GM23248 (cell line): ENCODE measurements at regions not wholly inside any gene's neighbourhood (a gene's known extent, or its start where the extent isn't known, plus 50 kb on each side); places are given as distances from the start of the nearest gene placed in this dataset.

Source experiments
- EZH2 ChIP-seq: fragments of 200-600 bp; sonication (generic); IDR thresholded peaks from 2 replicates; pipeline ENCODE4 v1.6.1; 2018; ENCODE audit warnings: antibody characterized with exemption, mild to moderate bottlenecking; ENCODE audit not compliant: insufficient read depth, poor library complexity, severe bottlenecking
- EZH2phosphoT487 ChIP-seq: fragments of 200-600 bp; sonication (generic); IDR thresholded peaks from 2 replicates; pipeline ENCODE4 v1.6.1; 2018; ENCODE audit warnings: antibody characterized with exemption, moderate library complexity, mild to moderate bottlenecking, low read depth; ENCODE audit not compliant: insufficient read depth

DNA sequence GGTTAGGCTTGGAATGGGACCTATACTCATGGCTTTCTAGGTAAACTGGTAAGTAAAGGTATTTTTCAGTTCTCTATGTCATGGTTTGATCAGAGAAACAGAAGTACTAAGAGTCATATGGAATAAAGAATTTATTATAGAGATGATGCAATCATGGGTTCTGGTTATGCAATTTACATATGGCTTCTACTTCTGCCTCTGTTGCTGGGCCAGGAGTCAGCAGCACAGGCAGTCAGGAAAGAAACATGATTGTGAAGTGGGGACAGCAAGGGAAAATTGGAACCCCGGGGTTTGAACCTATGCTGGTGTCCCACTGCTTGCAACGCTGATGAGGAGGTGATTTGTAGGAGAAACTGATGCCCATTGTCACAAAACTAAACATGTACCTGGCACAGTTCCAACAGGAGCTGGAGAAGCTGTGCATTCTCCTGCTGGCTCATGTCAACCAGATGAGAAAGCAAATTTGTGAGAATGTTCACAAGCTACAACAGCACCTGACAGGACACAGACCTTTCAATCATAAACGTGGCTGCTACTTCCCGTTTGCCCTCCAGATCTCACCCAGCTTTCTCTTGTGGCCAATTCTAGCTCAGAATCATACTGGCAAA, 887.1 kb downstream of the TFAP2A start:
- TF ChIP-seq EZH2phosphoT487 = no peak
- TF ChIP-seq EZH2 = no peak
